A673 (cell line): ENCODE measurements at regions not wholly inside any gene's neighbourhood (a gene's known extent, or its start where the extent isn't known, plus 50 kb on each side); places are given as distances from the start of the nearest gene placed in this dataset.

Source experiments
- BruUV-seq: library from RNA; stranded (reverse); fragments of 400-500 nt; replicated peaks from 2 replicates; lab custom pipeline; 2021; lab: Mats Ljungman, UMichigan
- CTCF ChIA-PET: fragments of 300-600 bp; sonication (Branson Sonifier 250); formaldehyde crosslinking; loops from one replicate; lab custom pipeline; 2022; ENCODE audit warnings: antibody characterized with exemption; lab: Charles Lee
- POLR2A ChIA-PET: fragments of 300-600 bp; sonication (Branson Sonifier 250); formaldehyde crosslinking; loops from one replicate; lab custom pipeline; 2022; ENCODE audit warnings: antibody characterized with exemption; ENCODE audit not compliant: low non-redundant PET; lab: Charles Lee
- DNase-seq: peaks from one replicate; pipeline ENCODE4 v3.0.0-alpha.2; 2015; ENCODE audit warnings: low spot score
- H3K27ac ChIP-seq: fragments of 200-600 bp; sonication (generic); 2 replicates; pipeline ENCODE4 v1.5.1; 2016; ENCODE audit warnings: mixed run types, low read depth, mild to moderate bottlenecking, mixed read lengths, antibody characterized with exemption, low read length; ENCODE audit not compliant: poor library complexity, severe bottlenecking
- H3K27me3 ChIP-seq: fragments of 200-600 bp; sonication (generic); replicated peaks from 2 replicates; pipeline ENCODE4 v1.6.1; 2017; ENCODE audit warnings: mixed run types, low read depth, mild to moderate bottlenecking, mixed read lengths, antibody characterized with exemption, low read length; ENCODE audit not compliant: insufficient read depth, poor library complexity
- H3K36me3 ChIP-seq: fragments of 200-600 bp; sonication (generic); 2 replicates; pipeline ENCODE4 v1.6.1; 2016; ENCODE audit warnings: mixed run types, mild to moderate bottlenecking, mixed read lengths, antibody characterized with exemption, low read length; ENCODE audit not compliant: insufficient read depth, poor library complexity, severe bottlenecking
- H3K4me1 ChIP-seq: fragments of 200-600 bp; sonication (generic); 2 replicates; pipeline ENCODE4 v1.6.1; 2017; ENCODE audit warnings: mixed run types, mild to moderate bottlenecking, mixed read lengths, antibody characterized with exemption, low read length; ENCODE audit not compliant: insufficient read depth, poor library complexity, severe bottlenecking
- H3K4me3 ChIP-seq: fragments of 200-600 bp; sonication (generic); 2 replicates; pipeline ENCODE4 v1.5.1; 2016; ENCODE audit warnings: low read depth, mixed run types, mild to moderate bottlenecking, mixed read lengths, low read length; ENCODE audit not compliant: poor library complexity, severe bottlenecking
- H3K9me3 ChIP-seq: fragments of 200-600 bp; sonication (generic); 2 replicates; pipeline ENCODE4 v1.6.1; 2016; ENCODE audit warnings: mixed run types, low read depth, mild to moderate bottlenecking, mixed read lengths, antibody characterized with exemption, low read length; ENCODE audit not compliant: poor library complexity, severe bottlenecking
- EZH2 ChIP-seq: fragments of 200-600 bp; sonication (generic); IDR thresholded peaks from 2 replicates; pipeline ENCODE4 v1.6.1; 2017; ENCODE audit warnings: borderline replicate concordance, low read depth, mild to moderate bottlenecking, mixed read lengths, antibody characterized with exemption, low read length; ENCODE audit not compliant: poor library complexity, severe bottlenecking
- intact Hi-C: fragments of 100-400 bp; cut with micrococcal nuclease; formaldehyde crosslinking; loops from one replicate; pipeline ENCODE4 v1.10.0; 2022; ENCODE audit not compliant: unreplicated experiment
- TF ChIP-seq, protein P1 (sequence below): fragments of 300-800, 200-600 bp; sonication (generic); conservative IDR thresholded peaks from 2 replicates; pipeline ENCODE4 v1.5.1; 2017; ENCODE audit warnings: low read depth, mild to moderate bottlenecking, antibody characterized with exemption, low read length, moderate library complexity, mixed read lengths

- H3K27me3 ChIP-seq: no peaks in the 10 kb centered on the region
- H3K4me1 ChIP-seq: no peaks in the 10 kb centered on the region
- intact Hi-C loops: no loop called here
- no TSS peak for BruUV-seq
- no peak for DNase-seq
- no peaks in the 10 kb centered on the region for H3K9me3 ChIP-seq
- H3K36me3 ChIP-seq: no peaks in the 10 kb centered on the region
- ChIA-PET CTCF (no interaction called here), POLR2A (no interaction called here)
- H3K4me3 ChIP-seq: no peak overlapping the region
- TF ChIP-seq EZH2: no peak
- TF ChIP-seq, protein P1, sequence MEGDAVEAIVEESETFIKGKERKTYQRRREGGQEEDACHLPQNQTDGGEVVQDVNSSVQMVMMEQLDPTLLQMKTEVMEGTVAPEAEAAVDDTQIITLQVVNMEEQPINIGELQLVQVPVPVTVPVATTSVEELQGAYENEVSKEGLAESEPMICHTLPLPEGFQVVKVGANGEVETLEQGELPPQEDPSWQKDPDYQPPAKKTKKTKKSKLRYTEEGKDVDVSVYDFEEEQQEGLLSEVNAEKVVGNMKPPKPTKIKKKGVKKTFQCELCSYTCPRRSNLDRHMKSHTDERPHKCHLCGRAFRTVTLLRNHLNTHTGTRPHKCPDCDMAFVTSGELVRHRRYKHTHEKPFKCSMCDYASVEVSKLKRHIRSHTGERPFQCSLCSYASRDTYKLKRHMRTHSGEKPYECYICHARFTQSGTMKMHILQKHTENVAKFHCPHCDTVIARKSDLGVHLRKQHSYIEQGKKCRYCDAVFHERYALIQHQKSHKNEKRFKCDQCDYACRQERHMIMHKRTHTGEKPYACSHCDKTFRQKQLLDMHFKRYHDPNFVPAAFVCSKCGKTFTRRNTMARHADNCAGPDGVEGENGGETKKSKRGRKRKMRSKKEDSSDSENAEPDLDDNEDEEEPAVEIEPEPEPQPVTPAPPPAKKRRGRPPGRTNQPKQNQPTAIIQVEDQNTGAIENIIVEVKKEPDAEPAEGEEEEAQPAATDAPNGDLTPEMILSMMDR: no peak
- no peak overlapping the region for H3K27ac ChIP-seq
Observed at GRCh38 chr4:71123951-71124350, 130.5 kb downstream of the DCK start.

DNA sequence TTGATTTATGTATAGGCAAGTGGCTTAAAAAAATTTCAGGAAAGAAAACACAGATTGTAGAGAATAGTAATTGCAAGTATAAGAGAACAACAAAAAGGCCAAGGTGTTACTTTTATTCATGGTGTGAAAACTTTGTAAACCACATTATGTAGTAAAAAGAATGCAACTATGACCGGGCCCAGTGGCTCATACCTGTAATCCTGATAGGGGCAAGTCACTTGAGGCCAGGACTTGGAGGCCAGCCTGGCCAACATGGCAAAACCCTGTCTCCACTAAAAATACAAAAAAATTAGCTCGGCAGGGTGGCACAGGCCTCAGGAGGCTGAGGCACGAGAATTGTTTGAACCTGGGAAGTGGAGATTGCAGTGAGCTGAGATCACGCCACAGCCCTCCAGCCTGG, 131.7 kb downstream of the DCK start:
- no peak overlapping the region for H3K4me3 ChIP-seq
- ChIA-PET CTCF (no interaction called here), POLR2A (no interaction called here)
- no peaks in the 10 kb centered on the region for H3K36me3 ChIP-seq
- H3K27me3 ChIP-seq: no peaks in the 10 kb centered on the region
- no TSS peak for BruUV-seq
- H3K4me1 ChIP-seq: no peaks in the 10 kb centered on the region
- intact Hi-C loops: no loop called here
- no peak for DNase-seq
- no peak for TF ChIP-seq EZH2
- TF ChIP-seq, protein P1: no peak
- no peak overlapping the region for H3K27ac ChIP-seq
- no peaks in the 10 kb centered on the region for H3K9me3 ChIP-seq

DNA sequence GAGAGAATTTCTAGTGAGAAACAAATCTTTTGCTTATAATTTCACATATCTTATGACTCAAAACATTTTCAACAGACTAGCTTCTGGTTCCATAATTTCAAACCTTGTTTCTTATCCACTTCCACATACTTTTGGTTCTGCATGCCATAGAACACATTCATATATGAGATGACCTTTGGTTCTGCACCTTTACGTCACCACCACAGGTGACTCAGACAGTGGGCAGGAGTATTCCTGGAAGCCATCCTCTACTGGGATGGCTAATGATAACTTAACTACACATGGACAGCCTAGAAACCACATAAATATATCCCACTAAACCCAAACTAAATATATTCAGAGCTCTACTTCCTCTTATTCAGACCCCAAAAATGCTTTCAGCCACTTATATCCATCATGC, 133.3 kb downstream of the DCK start:
- BruUV-seq: no TSS peak
- Histone ChIP-seq H3K27me3 (no peaks in the 10 kb centered on the region), H3K4me1 (no peaks in the 10 kb centered on the region), H3K36me3 (no peaks in the 10 kb centered on the region), H3K4me3 (no peak overlapping the region), H3K9me3 (no peaks in the 10 kb centered on the region), H3K27ac (no peak overlapping the region)
- intact Hi-C loops: no loop called here
- no peak for DNase-seq
- no peak for TF ChIP-seq EZH2
- TF ChIP-seq, protein P1: no peak
- ChIA-PET POLR2A (no interaction called here), CTCF (no interaction called here)
